ENCODE measurements at regions not wholly inside any gene's neighbourhood (a gene's known extent, or its start where the extent isn't known, plus 50 kb on each side); places are given as distances from the start of the nearest gene placed in this dataset.

- ChIA-PET POLR2A (no interaction called here), CTCF (no interaction called here), RAD21 (ENCODE audit: unreplicated experiment) (no interaction called here), SMC1A (ENCODE audit: uncharacterized antibody, unreplicated experiment) (no interaction called here)
- intact Hi-C loops (cut with micrococcal nuclease; ENCODE audit: unreplicated experiment), result no loop called here
- H3K4me2 ChIP-seq (ENCODE audit: control insufficient read depth, insufficient read depth), result no peak overlapping the region
- H2AFZ ChIP-seq (ENCODE audit: control insufficient read depth, low read depth, low read length), result no peak overlapping the region
- ATAC-seq (no peak), DNase-seq (ENCODE audit: low read depth, low spot score) (no peak), FAIRE-seq (no peak)
- no TSS peak for BruUV-seq (replicated peaks)
- no peaks in the 10 kb centered on the region for H3K79me2 ChIP-seq (ENCODE audit: control insufficient read depth, insufficient read depth, low read length)
- no peaks in the 10 kb centered on the region for H4K20me1 ChIP-seq (ENCODE audit: control insufficient read depth, insufficient read depth)
- H3K4me1 ChIP-seq (ENCODE audit: control insufficient read depth, insufficient read depth, low read length), result no peaks in the 10 kb centered on the region
- no peaks in the 10 kb centered on the region for H3K36me3 ChIP-seq (ENCODE audit: control insufficient read depth in 2 of 2, insufficient read depth in 2 of 2, low read length in 1 of 2)
- no peak overlapping the region for H3K4me3 ChIP-seq
- no peaks in the 10 kb centered on the region for H3K27me3 ChIP-seq (replicated peaks in 1 of 2; ENCODE audit: control insufficient read depth in 2 of 2, insufficient read depth in 2 of 2, low read length in 1 of 2)
- WGBS (ENCODE audit: insufficient coverage, insufficient replicate concordance, low lambda C conversion rate, missing lambda C conversion rate), result 13% methylated on average over 2 of the region's 2 CpGs
- H3K9ac ChIP-seq (ENCODE audit: control insufficient read depth, insufficient read depth, low read length), result no peak overlapping the region
- no peaks in the 10 kb centered on the region for H3K9me3 ChIP-seq (replicated peaks; ENCODE audit: control insufficient read depth, insufficient read depth, low read length)
- in situ Hi-C loops (cut with MboI), result no loop called here
- no peak overlapping the region for H3K27ac ChIP-seq (ENCODE audit: control insufficient read depth, insufficient read depth)
- TF ChIP-seq HSF1 (IDR thresholded peaks at IDR 0.05; ENCODE audit: low read depth, low read length) (no peak), BCL3 (IDR thresholded peaks at IDR 0.05; ENCODE audit: borderline replicate concordance, insufficient read depth, low read depth, low read length, poor library complexity, severe bottlenecking) (no peak), ELK1 (IDR thresholded peaks at IDR 0.05; ENCODE audit: low read depth, low read length) (no peak), ASH2L (IDR thresholded peaks at IDR 0.05; ENCODE audit: borderline replicate concordance, low read depth) (no peak), SIN3A (IDR thresholded peaks at IDR 0.05; ENCODE audit: low read depth, low read length) (no peak), PAX8 (IDR thresholded peaks at IDR 0.05) (no peak), CREM (IDR thresholded peaks at IDR 0.05; ENCODE audit: low read depth) (no peak), WRNIP1 (IDR thresholded peaks at IDR 0.05; ENCODE audit: borderline replicate concordance, low read depth, low read length) (no peak), ZBTB11 (CRISPR knock-in tag; IDR thresholded peaks at IDR 0.05) (no peak), E4F1 (IDR thresholded peaks at IDR 0.05; ENCODE audit: borderline replicate concordance, partially characterized antibody) (no peak), MAX (IDR thresholded peaks at IDR 0.05; ENCODE audit: low read depth, low read length) (no peak), IKZF1 (conservative IDR thresholded peaks at IDR 0.05) (no peak), IRF5 (IDR thresholded peaks at IDR 0.05; ENCODE audit: borderline replicate concordance) (no peak)
Observed at GRCh38 chr4:44817930-44818329, 91.6 kb upstream of the GNPDA2 start.

All from GM12878 (cell line).